HG03571 (cell line): ENCODE measurements at regions not wholly inside any gene's neighbourhood (a gene's known extent, or its start where the extent isn't known, plus 50 kb on each side); places are given as distances from the start of the nearest gene placed in this dataset.
"Not testable (repeated sequence)": the region's sequence is repeated elsewhere in the genome, so short reads cannot be mapped to it uniquely, and the experiment has no call there.

Experiments
- ATAC-seq: cut with Tn5 transposase; IDR thresholded peaks from one replicate; pipeline ENCODE4 v1.9.1; 2021; ENCODE audit not compliant: unreplicated experiment

DNA sequence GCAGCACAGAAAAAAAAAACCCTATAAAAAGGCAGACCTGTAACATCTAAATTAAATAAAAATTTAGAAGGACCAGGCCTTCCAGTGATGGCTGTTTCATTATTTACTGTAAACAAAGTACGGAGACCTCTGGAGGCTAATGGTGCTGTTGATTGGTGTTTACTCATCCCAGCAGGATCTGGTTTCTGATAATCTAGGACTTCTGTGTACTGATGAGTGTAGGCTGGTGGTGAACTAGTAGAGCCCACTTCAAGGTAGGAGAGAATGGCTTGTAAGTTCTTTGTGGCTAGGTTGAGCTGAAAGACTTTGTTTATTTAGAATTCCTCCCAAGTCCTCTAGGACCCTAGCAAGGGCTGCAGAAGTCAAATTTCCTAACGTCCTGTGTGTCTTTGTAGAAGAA lies 398.1 kb upstream of the PITX2 start:
- ATAC-seq = no peak

DNA sequence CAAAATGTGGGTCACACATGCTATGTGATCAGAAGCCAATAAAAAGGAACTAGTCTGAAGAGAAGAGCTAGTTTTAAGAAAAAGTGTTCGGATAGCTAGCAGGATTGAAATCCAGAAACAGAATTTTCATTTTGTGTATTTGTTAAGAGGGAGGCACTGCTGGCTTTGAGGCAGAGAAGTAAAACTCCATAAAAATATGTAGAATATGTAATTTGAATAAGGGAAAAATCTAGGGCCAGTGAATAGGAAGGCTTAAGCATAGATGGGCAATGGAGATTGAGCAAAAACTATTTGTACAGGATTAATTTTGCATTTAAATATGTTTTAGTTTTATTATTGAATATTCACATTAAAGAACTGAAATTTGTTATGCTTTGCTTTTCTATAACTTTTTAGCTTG lies 399.9 kb upstream of the PITX2 start:
- ATAC-seq = no peak

DNA sequence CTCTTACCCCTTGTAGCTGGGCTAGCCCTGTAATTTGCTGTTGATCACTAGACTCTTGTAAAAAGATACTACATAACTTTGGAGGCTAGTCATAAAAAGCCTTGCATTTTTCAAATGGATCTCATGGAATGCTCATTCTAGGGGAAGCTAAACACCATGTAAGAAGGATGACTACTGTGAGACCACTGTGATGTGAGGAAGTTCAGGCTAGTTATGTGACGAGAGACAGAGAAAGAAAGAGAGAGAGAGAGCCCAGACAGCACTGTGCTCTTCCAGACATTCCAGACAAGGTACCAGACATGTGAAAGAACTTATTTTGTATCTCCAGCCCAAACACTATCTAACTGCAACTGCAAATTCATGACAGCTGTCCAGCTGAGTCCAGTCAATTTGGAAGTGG lies 404.6 kb upstream of the PITX2 start:
- no peak for ATAC-seq

DNA sequence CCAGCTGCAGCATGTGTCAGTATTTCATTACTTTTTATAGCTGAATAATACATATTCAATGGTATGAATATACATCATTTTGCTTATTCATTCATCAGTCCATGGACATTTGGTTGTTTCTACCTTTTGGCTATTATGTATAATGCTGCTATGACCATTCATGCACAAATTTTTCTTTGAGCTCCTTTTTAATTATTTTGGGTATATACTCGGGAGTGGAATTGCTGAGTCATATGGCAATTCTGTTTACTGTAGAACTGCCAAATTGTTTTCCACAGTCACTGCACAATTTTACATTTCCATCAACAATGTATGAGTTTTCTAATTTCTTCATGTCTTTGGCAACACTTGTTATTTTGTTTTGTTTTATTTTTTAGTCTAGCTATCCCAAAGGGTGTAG lies 405.9 kb upstream of the PITX2 start:
- no peak for ATAC-seq

DNA sequence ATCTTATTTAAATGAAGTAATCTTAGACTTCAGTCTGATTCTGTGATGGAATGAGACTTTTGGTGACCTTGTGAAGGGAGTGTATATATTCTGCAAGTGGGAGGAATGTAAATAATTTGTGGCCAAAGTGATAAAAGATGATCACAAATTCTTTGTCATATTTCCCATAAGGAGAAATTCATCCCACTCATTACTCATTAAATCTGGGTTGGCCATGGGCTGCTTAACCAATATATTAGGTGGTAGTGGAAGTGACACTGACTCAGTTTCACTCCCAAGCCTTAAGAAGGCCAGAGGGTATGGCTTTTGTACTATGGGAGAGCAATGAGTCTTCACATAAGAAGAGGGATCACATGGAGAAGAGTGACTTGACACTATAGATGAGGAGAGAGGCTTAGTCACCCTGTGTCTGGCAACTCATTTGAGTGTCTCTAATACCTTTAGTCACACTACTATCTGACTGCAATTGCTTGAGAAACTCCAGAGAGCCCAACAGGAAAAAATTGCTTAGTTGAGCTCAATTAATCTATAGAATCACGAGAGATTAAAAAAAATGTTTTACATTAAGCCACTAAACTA lies 408.2 kb upstream of the PITX2 start:
- no peak for ATAC-seq

DNA sequence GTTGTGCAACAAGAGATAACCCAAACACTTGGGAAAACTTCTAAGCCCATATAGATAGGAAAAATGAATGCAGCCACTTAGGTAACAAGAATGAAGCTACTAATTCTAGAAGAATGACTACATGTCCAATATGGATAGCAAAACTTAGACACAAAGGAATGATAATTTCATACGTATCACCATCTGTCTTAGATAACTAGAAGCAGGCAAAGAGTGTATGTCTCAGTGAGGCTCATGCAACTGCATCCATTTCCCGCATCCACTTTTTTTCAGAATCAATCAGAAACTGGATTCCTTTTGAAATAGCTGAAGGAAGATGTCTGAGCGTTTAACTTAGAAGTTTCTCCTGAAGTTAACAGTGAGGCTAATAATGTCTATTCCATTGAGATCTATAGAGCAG lies 408.7 kb upstream of the PITX2 start:
- ATAC-seq = no peak

DNA sequence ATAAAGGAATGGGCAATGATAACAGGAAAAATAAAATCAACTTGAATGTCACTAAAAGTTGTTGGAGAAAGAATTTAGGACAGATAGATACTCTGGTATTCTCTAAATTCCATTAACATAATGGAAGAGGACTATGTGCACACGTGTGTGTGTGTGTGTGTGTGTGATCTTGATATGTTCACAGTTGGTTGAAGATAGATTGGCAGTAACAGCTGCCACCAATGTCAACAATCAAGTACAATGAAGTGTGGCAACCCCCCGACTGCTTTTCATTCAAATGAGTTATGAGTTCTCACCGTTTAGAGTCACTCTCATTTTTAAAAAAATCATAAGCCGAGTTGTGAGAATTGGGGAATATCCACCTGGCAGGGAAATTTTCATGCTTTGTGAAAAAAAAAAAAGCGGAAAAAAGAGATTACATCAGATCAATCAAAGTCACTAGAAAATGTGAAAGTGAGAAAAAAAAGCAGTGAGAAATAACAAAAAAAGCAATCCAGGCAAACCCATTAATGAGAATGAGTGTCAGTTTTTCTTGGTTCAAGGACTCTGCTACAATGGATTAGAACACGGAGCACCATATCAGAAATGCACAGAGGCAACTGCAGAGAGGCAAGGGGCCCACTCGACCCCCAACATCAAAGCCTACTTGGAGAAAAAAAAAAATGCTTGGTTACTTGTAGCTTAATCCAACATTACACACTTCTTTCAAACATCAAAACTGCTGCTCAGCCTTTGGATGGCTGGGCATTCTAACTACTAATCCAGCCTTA lies 414.9 kb upstream of the PITX2 start:
- no peak for ATAC-seq

DNA sequence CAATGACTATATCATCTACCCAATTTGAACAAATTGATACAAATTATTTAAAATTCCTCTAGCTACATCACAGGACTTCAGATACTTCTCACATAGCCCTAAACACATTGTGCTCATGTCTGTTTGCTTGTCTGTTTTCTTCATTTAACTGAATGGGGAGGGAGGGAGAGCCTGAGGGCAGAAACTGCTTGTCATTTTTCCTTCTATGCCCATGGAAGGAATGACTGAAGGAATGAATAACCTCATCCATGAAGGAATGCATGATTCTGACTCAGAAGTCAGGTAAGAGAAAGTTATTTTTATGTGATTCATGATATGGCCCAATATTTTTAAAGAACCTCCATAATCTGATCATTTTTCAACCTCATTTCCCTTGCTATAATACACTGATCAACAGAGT lies 418.0 kb upstream of the PITX2 start:
- ATAC-seq = no peak

DNA sequence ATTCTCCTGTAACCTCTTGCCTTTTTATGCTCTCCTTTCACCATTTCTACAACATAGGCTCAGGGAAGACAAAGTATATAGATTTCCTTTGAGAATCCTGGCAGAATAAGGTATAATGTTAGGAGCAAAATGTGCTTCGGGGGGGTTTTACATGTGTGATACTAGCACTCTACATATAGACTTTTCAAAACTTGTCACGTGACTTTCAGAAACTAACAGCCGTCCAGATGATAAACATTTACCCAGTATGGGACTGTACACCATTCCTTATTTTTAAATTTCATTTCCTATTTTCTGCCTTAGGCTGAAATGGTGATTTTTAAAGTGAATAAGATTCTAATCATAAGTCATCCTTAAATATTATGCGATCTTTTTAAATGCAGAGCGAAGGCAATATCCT lies 420.4 kb upstream of the PITX2 start:
- no peak for ATAC-seq

DNA sequence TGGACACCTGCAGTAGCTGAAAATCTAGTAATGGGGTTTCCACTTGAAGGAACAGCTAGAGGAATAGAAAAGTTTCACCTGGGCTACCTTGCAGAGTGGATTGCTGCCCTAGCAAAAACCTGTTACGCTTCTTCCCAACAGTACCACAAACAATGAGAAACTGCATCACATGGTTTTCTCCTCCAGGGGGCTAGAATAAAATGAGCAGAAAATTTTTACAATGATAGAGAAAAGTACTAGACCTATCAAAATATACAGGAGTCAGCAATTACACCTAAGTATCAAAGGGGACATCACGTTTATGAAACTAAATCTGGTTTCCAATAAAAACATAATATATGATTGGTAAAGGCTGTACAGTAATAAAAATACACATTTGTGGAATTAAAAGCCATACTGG lies 423.1 kb upstream of the PITX2 start:
- ATAC-seq = no peak

DNA sequence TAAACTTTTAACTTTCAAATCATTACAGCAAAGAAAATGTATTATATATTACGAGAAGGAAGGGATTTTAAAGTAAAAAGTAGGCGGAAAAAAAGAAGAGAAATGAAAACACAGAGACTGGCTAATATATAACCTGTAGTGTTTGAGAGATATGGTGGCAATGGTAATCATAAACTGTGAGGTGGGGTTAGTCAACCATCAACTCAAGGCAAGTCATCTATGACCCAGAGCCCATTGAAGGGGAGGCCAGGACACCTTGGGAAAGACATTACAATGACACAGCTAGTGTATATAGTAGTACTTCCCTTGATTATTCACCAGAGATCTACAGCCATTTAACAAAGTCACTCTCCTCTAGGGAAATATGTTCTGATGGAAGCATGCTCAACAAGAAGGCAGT lies 423.9 kb upstream of the PITX2 start:
- ATAC-seq = no peak

DNA sequence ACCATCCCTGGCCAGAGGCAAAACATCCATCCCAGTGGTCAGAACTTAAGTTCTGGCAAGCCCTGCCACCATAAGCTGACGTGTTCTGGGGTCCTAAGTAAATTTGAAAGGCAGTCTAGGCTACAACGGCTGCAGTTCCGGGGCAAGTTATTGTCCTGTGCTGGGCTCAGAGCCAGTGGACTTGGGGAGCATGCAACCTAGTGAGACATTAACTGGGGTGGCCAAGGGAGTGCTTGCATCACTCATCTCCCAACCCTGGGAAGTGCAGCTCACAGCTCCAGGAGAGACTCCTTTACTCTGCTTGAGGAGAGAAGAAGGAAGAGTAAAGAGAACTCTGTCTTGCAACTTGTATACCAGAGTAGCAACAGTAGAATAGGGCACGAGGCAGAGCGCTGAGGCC lies 425.4 kb upstream of the PITX2 start:
- ATAC-seq = no peak

DNA sequence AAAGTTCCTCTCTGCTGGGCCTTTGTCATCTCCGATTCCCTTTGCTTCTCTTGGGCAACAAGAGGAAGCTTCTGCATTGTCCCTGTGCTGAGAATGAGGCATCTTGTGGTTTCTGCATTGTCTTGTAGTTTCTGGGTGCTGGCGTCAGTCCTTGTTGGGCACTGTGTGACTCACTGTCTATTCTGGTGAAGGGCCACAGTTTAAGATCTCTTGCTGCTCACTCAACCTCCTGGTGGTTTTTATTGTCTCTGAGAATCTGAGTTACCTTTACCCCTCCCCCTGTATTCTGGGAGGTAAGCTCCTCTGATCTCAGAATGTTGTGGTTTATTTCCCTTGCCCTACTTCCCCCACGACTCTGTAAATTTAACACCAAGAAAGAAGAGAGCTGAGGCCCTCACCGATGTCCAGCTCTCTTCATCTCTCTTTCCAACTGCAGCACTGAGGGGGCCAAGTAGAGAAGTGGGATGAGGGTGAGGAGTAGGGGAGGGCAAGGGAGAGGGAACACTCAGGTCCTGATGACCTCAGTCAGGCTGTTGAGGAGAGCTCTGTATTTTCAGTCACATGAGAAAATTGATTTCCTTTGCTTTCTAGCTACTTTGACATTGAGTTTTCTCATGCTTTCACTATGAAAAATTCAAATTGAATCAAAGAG lies 441.6 kb upstream of the PITX2 start:
- no peak for ATAC-seq

DNA sequence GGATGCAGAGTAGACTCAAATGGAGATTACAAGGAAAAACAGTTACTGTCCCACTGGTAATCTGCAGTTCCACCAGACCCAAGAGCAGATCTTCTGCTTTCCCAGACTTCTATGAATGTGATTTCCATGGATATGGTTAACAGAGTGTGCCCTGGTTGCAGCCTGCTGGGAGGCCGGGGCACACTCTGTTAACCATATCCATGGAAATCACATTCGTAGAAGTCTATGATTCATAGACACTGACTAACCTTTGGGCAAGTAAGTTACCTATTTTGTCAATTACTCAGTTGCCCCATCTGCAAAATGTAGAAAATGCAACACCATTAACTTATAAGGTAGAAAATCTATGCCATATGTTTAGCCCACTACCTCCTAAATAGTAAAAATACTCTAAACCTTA lies 443.1 kb upstream of the PITX2 start:
- no peak for ATAC-seq

DNA sequence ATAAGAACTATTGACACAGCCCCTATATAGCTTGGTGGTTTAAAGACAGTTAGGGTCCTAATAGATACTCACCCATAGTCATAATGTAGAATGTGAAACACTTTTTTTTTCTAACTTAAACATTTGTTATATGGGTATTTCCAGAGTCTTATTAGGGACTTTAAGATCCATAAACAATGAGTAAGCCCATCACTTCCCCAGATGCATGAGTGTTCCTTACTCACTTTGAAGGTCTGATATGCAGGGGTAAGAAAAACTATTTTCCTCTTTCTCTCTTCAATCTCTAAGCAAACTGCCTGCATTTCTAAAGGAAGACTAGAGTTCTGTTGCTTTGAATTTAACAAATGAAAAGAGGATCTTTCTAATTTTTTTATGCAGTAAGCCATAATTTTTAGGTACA lies 443.6 kb upstream of the PITX2 start:
- ATAC-seq = no peak

DNA sequence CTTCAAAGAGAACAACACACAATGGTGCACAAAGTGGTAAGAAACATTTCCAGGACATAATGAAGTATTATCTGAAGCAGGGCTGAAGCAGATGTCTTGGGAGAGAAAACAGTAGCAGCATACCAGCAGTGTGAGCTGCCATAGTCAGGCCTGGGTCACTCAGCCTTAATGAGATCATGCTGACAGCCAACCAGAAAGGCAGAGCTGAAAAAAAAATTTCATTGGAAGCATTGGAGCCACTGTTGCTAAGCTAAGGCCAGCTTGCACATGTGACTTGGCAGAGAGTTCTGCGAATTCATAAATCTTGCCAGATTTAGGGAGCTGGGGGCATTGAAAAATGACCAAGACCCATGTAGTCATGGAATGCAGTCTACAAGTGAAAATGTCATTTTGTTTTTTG lies 444.0 kb upstream of the PITX2 start:
- no peak for ATAC-seq

DNA sequence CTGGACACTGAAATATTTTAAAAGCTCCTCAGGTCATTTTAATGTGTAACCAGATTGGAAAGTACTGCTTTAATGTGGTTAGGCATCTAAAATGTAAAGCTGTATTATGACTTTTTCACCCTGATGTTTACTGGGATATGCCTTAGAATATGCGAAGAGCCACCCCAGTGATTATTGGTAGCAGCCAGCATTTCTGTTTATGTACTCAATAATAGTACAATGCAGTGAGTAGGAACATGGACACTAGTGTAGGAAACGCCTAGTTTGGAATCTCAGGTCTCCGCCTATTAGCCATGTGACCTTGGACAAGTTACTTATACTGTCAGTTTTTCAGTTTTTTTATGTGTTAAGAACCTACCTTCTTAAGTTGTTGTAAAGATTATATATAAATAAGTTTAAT lies 446.0 kb upstream of the PITX2 start:
- no peak for ATAC-seq

DNA sequence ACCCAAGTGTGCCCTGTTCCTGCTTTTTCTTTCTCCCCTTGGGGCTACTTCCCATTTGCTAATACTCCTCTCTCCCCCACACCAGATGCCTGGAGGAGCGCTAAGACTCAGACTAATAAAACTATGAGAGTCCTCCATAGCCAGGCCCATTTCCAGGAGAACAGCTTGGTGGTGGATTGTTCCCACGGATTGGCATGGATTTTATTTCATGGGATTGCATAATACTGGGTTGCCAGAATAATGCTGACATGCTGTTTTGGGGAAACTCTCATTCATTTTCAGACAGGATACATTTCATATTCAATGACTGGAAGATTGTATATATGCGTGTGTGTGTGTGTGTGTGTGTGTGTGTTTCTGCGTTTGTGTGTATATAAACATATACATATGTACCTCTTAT lies 447.5 kb upstream of the PITX2 start:
- no peak for ATAC-seq

DNA sequence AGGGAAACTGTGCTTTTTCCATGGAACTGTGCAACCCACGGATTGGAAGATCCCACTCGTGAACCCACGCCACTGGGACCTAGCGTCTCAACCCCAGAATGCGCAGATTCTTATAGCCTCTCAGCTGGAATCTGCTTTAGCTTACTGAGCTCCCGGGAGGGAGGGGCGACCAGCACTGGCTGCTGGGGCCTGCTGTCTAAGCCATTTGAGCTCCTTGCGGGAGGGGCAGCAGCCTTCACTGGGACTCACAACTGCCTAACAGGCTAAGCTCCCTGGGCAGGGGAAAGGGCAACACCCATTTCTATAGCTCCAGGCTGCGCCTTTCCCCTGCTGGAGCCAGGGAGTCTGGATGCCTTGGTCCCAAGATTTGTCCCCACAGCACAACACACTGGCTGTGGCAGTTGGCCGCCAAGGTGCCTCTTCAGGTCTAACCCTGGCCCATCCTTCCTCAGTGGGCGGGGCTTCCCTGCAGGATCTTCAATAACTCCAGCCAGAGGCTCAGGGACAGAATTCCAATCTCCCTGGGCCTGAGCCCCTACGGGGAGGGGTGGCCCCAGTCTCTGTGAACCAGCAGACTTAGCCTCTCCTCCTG lies 451.7 kb upstream of the PITX2 start:
- no peak for ATAC-seq

DNA sequence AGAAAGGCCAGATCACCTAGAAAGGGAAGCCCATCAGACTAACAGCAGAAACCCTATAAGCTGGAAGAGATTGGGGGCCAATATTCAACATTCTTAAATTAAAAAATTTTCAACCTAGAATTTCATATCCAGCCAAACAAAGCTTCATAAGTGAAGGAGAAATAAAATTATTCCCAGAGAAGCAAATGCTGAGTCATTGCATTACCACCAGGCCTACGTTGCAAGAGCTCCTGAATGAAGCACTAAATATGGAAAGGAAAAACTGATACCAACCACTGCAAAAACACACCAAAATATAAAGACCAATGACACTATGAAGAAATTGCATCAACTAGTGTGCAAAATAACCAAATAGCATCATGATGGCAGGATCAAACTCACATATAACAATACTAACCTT lies 453.4 kb upstream of the PITX2 start:
- ATAC-seq = not testable (repeated sequence)

DNA sequence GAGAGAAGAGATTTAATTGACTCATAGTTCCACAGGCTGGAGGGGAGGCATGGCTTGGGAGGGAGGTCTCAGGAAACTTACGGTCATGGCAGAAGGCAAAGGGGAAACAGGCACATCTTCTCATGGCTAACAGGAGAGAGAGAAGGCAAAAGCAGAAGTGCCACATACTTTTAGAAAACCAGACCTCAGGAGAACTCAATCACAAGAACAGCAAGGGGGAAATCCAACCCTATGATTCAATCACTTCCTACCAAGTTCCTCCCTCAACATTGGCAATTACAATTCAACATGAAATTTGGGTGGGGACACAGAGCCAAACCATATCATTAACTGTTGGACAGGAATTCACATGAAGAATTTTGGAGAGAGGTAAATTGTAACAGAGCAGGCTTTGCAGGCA lies 485.3 kb upstream of the PITX2 start:
- ATAC-seq = no peak

DNA sequence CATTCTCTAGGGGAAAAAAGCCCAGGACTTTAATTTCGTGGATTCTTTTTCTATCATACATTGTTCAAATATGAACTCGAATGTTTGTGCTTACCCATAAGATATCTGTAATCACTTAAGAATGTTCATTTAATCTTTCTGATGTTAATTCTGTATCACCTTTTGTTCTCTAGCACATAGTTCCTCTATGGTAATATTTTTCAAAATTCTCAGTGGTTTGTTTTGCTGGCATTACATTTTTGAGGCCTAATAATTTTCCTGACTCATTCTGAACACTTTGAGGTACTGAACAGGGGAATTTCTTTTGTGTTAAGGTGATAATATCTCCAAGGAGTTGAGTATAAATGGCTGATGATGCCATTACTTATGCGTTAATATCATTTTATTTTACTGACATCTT lies 490.7 kb upstream of the PITX2 start:
- ATAC-seq = no peak
